ENCODE measurements at regions not wholly inside any gene's neighbourhood (a gene's known extent, or its start where the extent isn't known, plus 50 kb on each side); places are given as distances from the start of the nearest gene placed in this dataset.
A peak's percentile ranks its signal among the peaks of the same experiment; 100 is the strongest.

- FAIRE-seq (peak; percentile 62), DNase-seq (ENCODE audit: low read depth) (peak; percentile 24)
- H3K4me3 ChIP-seq (ENCODE audit: low read depth, low read length): no peak overlapping the region
- no peaks in the 10 kb centered on the region for H3K36me3 ChIP-seq (ENCODE audit: control insufficient read depth, insufficient read depth, low read length)
- H3K27me3 ChIP-seq (ENCODE audit: control insufficient read depth, insufficient read depth, low read length): no peaks in the 10 kb centered on the region
- no peak for TF ChIP-seq CTCF (IDR thresholded peaks at IDR 0.05; ENCODE audit: insufficient read depth, low read length, severe bottlenecking)
These were observed 135.5 kb downstream of the KLF5 start for GRCh38 chr13:73194310-73194709.

- H3K36me3 ChIP-seq (ENCODE audit: control insufficient read depth, insufficient read depth, low read length): no peaks in the 10 kb centered on the region
- DNase-seq (ENCODE audit: low read depth): no peak
- no peak for TF ChIP-seq CTCF (IDR thresholded peaks at IDR 0.05; ENCODE audit: insufficient read depth, low read length, severe bottlenecking)
- FAIRE-seq: no peak
- H3K4me3 ChIP-seq (ENCODE audit: low read depth, low read length): no peak overlapping the region
- no peaks in the 10 kb centered on the region for H3K27me3 ChIP-seq (ENCODE audit: control insufficient read depth, insufficient read depth, low read length)
These were observed 134.7 kb downstream of the KLF5 start for GRCh38 chr13:73193554-73193953.

- Histone ChIP-seq H3K4me3 (ENCODE audit: low read depth, low read length) (no peak overlapping the region), H3K27me3 (ENCODE audit: control insufficient read depth, insufficient read depth, low read length) (no peaks in the 10 kb centered on the region), H3K36me3 (ENCODE audit: control insufficient read depth, insufficient read depth, low read length) (no peaks in the 10 kb centered on the region)
- no peak for TF ChIP-seq CTCF (IDR thresholded peaks at IDR 0.05; ENCODE audit: insufficient read depth, low read length, severe bottlenecking)
- peak; percentile 43 for FAIRE-seq
- no peak for DNase-seq (ENCODE audit: low read depth)
These were observed 131.7 kb downstream of the KLF5 start for GRCh38 chr13:73190477-73190876.

GRCh38 chr13:73189776-73190175 is 131.0 kb downstream of the KLF5 start:
- no peak overlapping the region for H3K4me3 ChIP-seq (ENCODE audit: low read depth, low read length)
- DNase-seq (ENCODE audit: low read depth) (no peak), FAIRE-seq (no peak)
- H3K36me3 ChIP-seq (ENCODE audit: control insufficient read depth, insufficient read depth, low read length): no peaks in the 10 kb centered on the region
- no peaks in the 10 kb centered on the region for H3K27me3 ChIP-seq (ENCODE audit: control insufficient read depth, insufficient read depth, low read length)
- no peak for TF ChIP-seq CTCF (IDR thresholded peaks at IDR 0.05; ENCODE audit: insufficient read depth, low read length, severe bottlenecking)

- peak; percentile 62 for DNase-seq (ENCODE audit: low read depth)
- H3K4me3 ChIP-seq (ENCODE audit: low read depth, low read length): no peak overlapping the region
- TF ChIP-seq CTCF (IDR thresholded peaks at IDR 0.05; ENCODE audit: insufficient read depth, low read length, severe bottlenecking): no peak
- H3K27me3 ChIP-seq (ENCODE audit: control insufficient read depth, insufficient read depth, low read length): no peaks in the 10 kb centered on the region
- no peak for FAIRE-seq
- H3K36me3 ChIP-seq (ENCODE audit: control insufficient read depth, insufficient read depth, low read length): no peaks in the 10 kb centered on the region
These were observed 130.6 kb downstream of the KLF5 start for GRCh38 chr13:73189362-73189761.

- FAIRE-seq (no peak), DNase-seq (ENCODE audit: low read depth) (no peak)
- H3K27me3 ChIP-seq (ENCODE audit: control insufficient read depth, insufficient read depth, low read length): no peaks in the 10 kb centered on the region
- H3K4me3 ChIP-seq (ENCODE audit: low read depth, low read length): no peak overlapping the region
- no peak for TF ChIP-seq CTCF (IDR thresholded peaks at IDR 0.05; ENCODE audit: insufficient read depth, low read length, severe bottlenecking)
- no peaks in the 10 kb centered on the region for H3K36me3 ChIP-seq (ENCODE audit: control insufficient read depth, insufficient read depth, low read length)
These were observed 128.3 kb downstream of the KLF5 start for GRCh38 chr13:73187106-73187505.
